H9 (cell line): ENCODE measurements at regions not wholly inside any gene's neighbourhood (a gene's known extent, or its start where the extent isn't known, plus 50 kb on each side); places are given as distances from the start of the nearest gene placed in this dataset.
"Not testable (repeated sequence)": the region's sequence is repeated elsewhere in the genome, so short reads cannot be mapped to it uniquely, and the experiment has no call there.

Experiments
- DNase-seq: peaks from one replicate; pipeline ENCODE4 v3.0.0-alpha.2; 2017
- H2AFZ ChIP-seq: one replicate; pipeline ENCODE4 v1.6.1; 2013; ENCODE audit warnings: mild to moderate bottlenecking, low read length, control low read depth, moderate library complexity
- H2AK5ac ChIP-seq: 2 replicates; pipeline ENCODE4 v1.6.1; 2013; ENCODE audit warnings: low read length, control low read depth, mixed read lengths; ENCODE audit not compliant: insufficient read length
- H2BK120ac ChIP-seq: one replicate; pipeline ENCODE4 v1.6.1; 2013; ENCODE audit warnings: low read depth, mild to moderate bottlenecking, low read length, control low read depth, inconsistent platforms; ENCODE audit not compliant: poor library complexity, severe bottlenecking
- H2BK12ac ChIP-seq: 2 replicates; pipeline ENCODE4 v1.6.1; 2013; ENCODE audit warnings: low read length, control low read depth, mixed read lengths, low read depth; ENCODE audit not compliant: insufficient read length
- H2BK15ac ChIP-seq: 2 replicates; pipeline ENCODE4 v1.6.1; 2013; ENCODE audit warnings: low read depth, low read length, control low read depth
- H2BK20ac ChIP-seq: one replicate; pipeline ENCODE4 v1.6.1; 2013; ENCODE audit warnings: low read depth, mild to moderate bottlenecking, low read length, control low read depth, inconsistent platforms; ENCODE audit not compliant: poor library complexity, severe bottlenecking
- H2BK5ac ChIP-seq: 2 replicates; pipeline ENCODE4 v1.6.1; 2013; ENCODE audit warnings: low read length, control low read depth, mixed read lengths; ENCODE audit not compliant: insufficient read length
- H3K14ac ChIP-seq: 2 replicates; pipeline ENCODE4 v1.6.1; 2013; ENCODE audit warnings: low read length, control low read depth; ENCODE audit not compliant: insufficient read depth
- H3K18ac ChIP-seq: 2 replicates; pipeline ENCODE4 v1.6.1; 2013; ENCODE audit warnings: low read depth, mild to moderate bottlenecking, mixed read lengths, low read length, control low read depth; ENCODE audit not compliant: insufficient read length
- H3K23ac ChIP-seq: 2 replicates; pipeline ENCODE4 v1.6.1; 2013; ENCODE audit warnings: low read length, control low read depth, mixed read lengths, low read depth; ENCODE audit not compliant: insufficient read length
- H3K23me2 ChIP-seq: 2 replicates; pipeline ENCODE4 v1.6.1; 2013; ENCODE audit warnings: low read depth, mild to moderate bottlenecking, mixed read lengths, low read length, control low read depth; ENCODE audit not compliant: insufficient read length, poor library complexity, severe bottlenecking
- H3K27ac ChIP-seq: 2 replicates; pipeline ENCODE4 v1.5.1; 2013; ENCODE audit warnings: low read length, control low read depth, mixed read lengths, low read depth; ENCODE audit not compliant: insufficient read length
- H3K27me3 ChIP-seq: 2 replicates; pipeline ENCODE4 v1.6.1; 2013; ENCODE audit warnings: low read length, control low read depth, inconsistent platforms; ENCODE audit not compliant: insufficient read depth
- H3K4ac ChIP-seq: 2 replicates; pipeline ENCODE4 v1.6.1; 2013; ENCODE audit warnings: low read depth, mild to moderate bottlenecking, control low read depth, inconsistent platforms, low read length, moderate library complexity
- H3K4me1 ChIP-seq: 2 replicates; pipeline ENCODE4 v1.6.1; 2013; ENCODE audit warnings: low read length, control low read depth, inconsistent platforms; ENCODE audit not compliant: insufficient read depth
- H3K4me2 ChIP-seq: 2 replicates; pipeline ENCODE4 v1.6.1; 2013; ENCODE audit warnings: low read length, control low read depth, mixed read lengths; ENCODE audit not compliant: insufficient read length, insufficient read depth
- H3K56ac ChIP-seq: 2 replicates; pipeline ENCODE4 v1.6.1; 2013; ENCODE audit warnings: low read depth, mild to moderate bottlenecking, mixed read lengths, low read length, control low read depth; ENCODE audit not compliant: insufficient read length
- H3K79me1 ChIP-seq: 2 replicates; pipeline ENCODE4 v1.6.1; 2013; ENCODE audit warnings: low read depth, mild to moderate bottlenecking, moderate library complexity, low read length, control low read depth, inconsistent platforms; ENCODE audit not compliant: insufficient read depth, poor library complexity, severe bottlenecking
- H3K79me2 ChIP-seq: 2 replicates; pipeline ENCODE4 v1.6.1; 2013; ENCODE audit warnings: low read length, control low read depth, inconsistent platforms; ENCODE audit not compliant: insufficient read depth
- H3K9ac ChIP-seq: 2 replicates; pipeline ENCODE4 v1.6.1; 2013; ENCODE audit warnings: low read length, control low read depth, mixed read lengths; ENCODE audit not compliant: insufficient read length; ENCODE audit errors: extremely low read depth
- H3K9me3 ChIP-seq: one replicate; pipeline ENCODE4 v1.6.1; 2013; ENCODE audit warnings: low read depth, low read length, inconsistent platforms; ENCODE audit not compliant: control insufficient read depth
- H3T11ph ChIP-seq: one replicate; pipeline ENCODE4 v1.6.1; 2013; ENCODE audit warnings: mild to moderate bottlenecking, low read length, control low read depth, inconsistent platforms
- H4K20me1 ChIP-seq: one replicate; pipeline ENCODE4 v1.6.1; 2013; ENCODE audit not compliant: control insufficient read depth, insufficient read length, insufficient read depth
- H4K5ac ChIP-seq: 2 replicates; pipeline ENCODE4 v1.6.1; 2013; ENCODE audit warnings: low read depth, mild to moderate bottlenecking, mixed read lengths, low read length, control low read depth; ENCODE audit not compliant: insufficient read length
- H4K8ac ChIP-seq: replicated peaks from 2 replicates; pipeline ENCODE4 v1.6.1; 2013; ENCODE audit warnings: low read length, control low read depth, mixed read lengths, low read depth; ENCODE audit not compliant: insufficient read length
- H4K91ac ChIP-seq: 2 replicates; pipeline ENCODE4 v1.6.1; 2013; ENCODE audit warnings: low read depth, mild to moderate bottlenecking, moderate library complexity, mixed read lengths, low read length, control low read depth; ENCODE audit not compliant: insufficient read length
- H3K27ac Mint-ChIP-seq, 3 experiments: 2 replicates in 2 of 3; 3 replicates in 1 of 3; pipeline ENCODE4 v1.8.0; 2020 to 2021; ENCODE audit warnings: mixed read lengths in 3 of 3, mild to moderate bottlenecking in 1 of 3, moderate library complexity in 1 of 3
- H3K27me3 Mint-ChIP-seq: 2 replicates; pipeline ENCODE4 v1.8.0; 2021; ENCODE audit warnings: low read depth, mild to moderate bottlenecking, moderate library complexity, mixed read lengths
- H3K36me3 Mint-ChIP-seq, 3 experiments: 2 replicates in 2 of 3; 3 replicates in 1 of 3; pipeline ENCODE4 v1.8.0; 2020 to 2021; ENCODE audit warnings: low read depth in 3 of 3, mixed read lengths in 3 of 3; ENCODE audit not compliant: insufficient read depth in 1 of 3
- H3K4me1 Mint-ChIP-seq, 2 experiments: 2 replicates each; pipeline ENCODE4 v1.8.0; 2020; ENCODE audit warnings: mixed read lengths in 2 of 2
- H3K4me3 Mint-ChIP-seq, 2 experiments: 2 replicates in 1 of 2; 3 replicates in 1 of 2; pipeline ENCODE4 v1.8.0; 2020 to 2021; ENCODE audit warnings: mild to moderate bottlenecking in 2 of 2, mixed read lengths in 2 of 2, moderate library complexity in 1 of 2
- H3K9me3 Mint-ChIP-seq, 2 experiments: 2 replicates in 1 of 2; 3 replicates in 1 of 2; pipeline ENCODE4 v1.8.0; 2020; ENCODE audit warnings: mild to moderate bottlenecking in 2 of 2, mixed read lengths in 2 of 2, moderate library complexity in 1 of 2
- CTCF ChIP-seq: fragments of 200-600 bp; sonication (generic); conservative IDR thresholded peaks from 3 replicates; pipeline ENCODE4 v1.8.0; 2021; ENCODE audit warnings: antibody characterized with exemption, mild to moderate bottlenecking
- WGBS: extraction: QIAGEN DNeasy Blood & Tissue Kit; methylation state at CpG from one replicate; pipeline ENCODE4 v1.1.7; 2013; ENCODE audit warnings: missing lambda C conversion rate, low lambda C conversion rate, mixed read lengths; ENCODE audit not compliant: insufficient read length; ENCODE audit errors: extremely low coverage; 5-methylcytosine and 5-hydroxymethylcytosine counted together

- Mint-ChIP-seq H3K36me3 (peaks cover 0 to 11% (median 2%) of the 10 kb centered on the region in 3 experiments; a peak in 4 of 7 replicates), H3K4me3 (no peak overlapping the region), H3K9me3 (peaks cover 8 to 12% of the 10 kb centered on the region in 2 experiments; a peak in 3 of 5 replicates), H3K27me3 (no peaks in the 10 kb centered on the region), H3K4me1 (no peaks in the 10 kb centered on the region), H3K27ac (no peak overlapping the region)
- TF ChIP-seq CTCF: no peak
- Histone ChIP-seq H3K9ac (no peak overlapping the region), H3K27me3 (no peaks in the 10 kb centered on the region), H3K27ac (no peak overlapping the region), H3K9me3 (no peaks in the 10 kb centered on the region), H4K91ac (no peak overlapping the region), H3K4me2 (no peak overlapping the region), H2AFZ (no peak overlapping the region), H3K18ac (no peak overlapping the region), H2BK20ac (no peak overlapping the region), H3K14ac (no peak overlapping the region), H4K8ac (no peak overlapping the region), H3K79me1 (no peaks in the 10 kb centered on the region), H4K20me1 (no peaks in the 10 kb centered on the region), H3T11ph (no peak overlapping the region), H3K23ac (no peak overlapping the region), H3K23me2 (no peaks in the 10 kb centered on the region), H3K56ac (no peak overlapping the region), H4K5ac (no peak overlapping the region), H3K4me1 (no peaks in the 10 kb centered on the region), H2BK12ac (no peak overlapping the region), H3K4ac (no peak overlapping the region), H2BK5ac (no peak overlapping the region), H2AK5ac (no peak overlapping the region), H3K79me2 (no peaks in the 10 kb centered on the region), H2BK15ac (no peak overlapping the region), H2BK120ac (no peak overlapping the region)
- no CpG with 5 or more reads among the region's 1 CpG for WGBS
- no peak for DNase-seq
Measured at GRCh38 chr17:13851889-13852288, 217.4 kb upstream of the COX10 start.

- H3K4me2 ChIP-seq, H3K27ac ChIP-seq, H2BK5ac ChIP-seq, H3K9me3 ChIP-seq, H3K27me3 ChIP-seq, H2BK20ac ChIP-seq, H4K91ac ChIP-seq, H3K36me3 Mint-ChIP-seq, H3K4me3 Mint-ChIP-seq, H3K23me2 ChIP-seq, H2BK15ac ChIP-seq, H3K79me2 ChIP-seq, DNase-seq, H3K4ac ChIP-seq, H3K9ac ChIP-seq, H3K79me1 ChIP-seq, H4K5ac ChIP-seq, H3K27ac Mint-ChIP-seq, H4K8ac ChIP-seq, H3K18ac ChIP-seq, H3K23ac ChIP-seq, H3K27me3 Mint-ChIP-seq, H2AK5ac ChIP-seq, H2AFZ ChIP-seq, H4K20me1 ChIP-seq, H2BK12ac ChIP-seq, H3K4me1 ChIP-seq, H2BK120ac ChIP-seq, H3K4me1 Mint-ChIP-seq, H3K14ac ChIP-seq, H3K56ac ChIP-seq, H3T11ph ChIP-seq: not testable (repeated sequence)
- no CpG with 5 or more reads among the region's 4 CpGs for WGBS
- H3K9me3 Mint-ChIP-seq: peaks cover 13 to 21% of the 10 kb centered on the region in 2 experiments; a peak in 3 of 5 replicates
Measured at GRCh38 chr17:13855730-13856129, 213.6 kb upstream of the COX10 start.
